CD8-positive, alpha-beta memory T cell (primary cell): ENCODE measurements at regions not wholly inside any gene's neighbourhood (a gene's known extent, or its start where the extent isn't known, plus 50 kb on each side); places are given as distances from the start of the nearest gene placed in this dataset.
"Not testable (repeated sequence)": the region's sequence is repeated elsewhere in the genome, so short reads cannot be mapped to it uniquely, and the experiment has no call there.

Experiments used
- CTCF ChIA-PET: fragments of 350-600 bp; sonication (Branson Sonifier 250); formaldehyde crosslinking; loops from one replicate; lab custom pipeline; 2021; ENCODE audit warnings: antibody characterized with exemption; lab: Charles Lee
- POLR2A ChIA-PET: fragments of 350-600 bp; sonication (Branson Sonifier 250); formaldehyde crosslinking; loops from one replicate; lab custom pipeline; 2021; ENCODE audit warnings: antibody characterized with exemption; lab: Charles Lee
- DNase-seq, 5 donors: peaks; one replicate each; pipeline versions ENCODE4 v3.0.0 to v3.0.0-alpha.2; 2020 to 2022; ENCODE audit warnings: mixed read lengths in 1 of 5
- H3K27ac ChIP-seq: one replicate; pipeline ENCODE4 v1.7.0; 2013; ENCODE audit warnings: low read depth, mild to moderate bottlenecking, low read length, moderate library complexity
- H3K27me3 ChIP-seq: 2 replicates; pipeline ENCODE4 v1.7.0; 2013; ENCODE audit warnings: low read length, mild to moderate bottlenecking; ENCODE audit not compliant: insufficient read depth, poor library complexity, severe bottlenecking
- H3K36me3 ChIP-seq: 2 replicates; pipeline ENCODE4 v1.7.0; 2013; ENCODE audit warnings: mild to moderate bottlenecking, low read length, moderate library complexity; ENCODE audit not compliant: insufficient read depth
- H3K4me1 ChIP-seq: 2 replicates; pipeline ENCODE4 v1.7.0; 2013; ENCODE audit warnings: mild to moderate bottlenecking, low read length, moderate library complexity; ENCODE audit not compliant: insufficient read depth
- H3K4me3 ChIP-seq: 2 replicates; pipeline ENCODE4 v1.7.0; 2013; ENCODE audit warnings: mild to moderate bottlenecking, low read length
- H3K9me3 ChIP-seq: 2 replicates; pipeline ENCODE4 v1.7.0; 2013; ENCODE audit warnings: mild to moderate bottlenecking, low read length
- H3K27ac Mint-ChIP-seq, 8 donors: one replicate each; pipeline ENCODE4 v1.8.0; 2020 to 2021; ENCODE audit warnings: mixed read lengths in 8 of 8, mild to moderate bottlenecking in 6 of 8, inconsistent platforms in 3 of 8, moderate library complexity in 3 of 8
- H3K27me3 Mint-ChIP-seq, 2 donors: one replicate each; pipeline ENCODE4 v1.8.0; 2020 to 2021; ENCODE audit warnings: mixed read lengths in 2 of 2, mild to moderate bottlenecking in 1 of 2, moderate library complexity in 1 of 2
- H3K36me3 Mint-ChIP-seq, 3 donors: one replicate each; pipeline ENCODE4 v1.8.0; 2020 to 2021; ENCODE audit warnings: mixed read lengths in 3 of 3, inconsistent platforms in 1 of 3, mild to moderate bottlenecking in 1 of 3
- H3K4me1 Mint-ChIP-seq, 3 donors: one replicate each; pipeline ENCODE4 v1.8.0; 2020 to 2021; ENCODE audit warnings: mixed read lengths in 3 of 3, inconsistent platforms in 1 of 3, mild to moderate bottlenecking in 1 of 3
- H3K4me3 Mint-ChIP-seq, 7 donors: one replicate each; pipeline ENCODE4 v1.8.0; 2020 to 2021; ENCODE audit warnings: mixed read lengths in 7 of 7, mild to moderate bottlenecking in 6 of 7, moderate library complexity in 4 of 7, inconsistent platforms in 2 of 7
- H3K9me3 Mint-ChIP-seq, 5 donors: one replicate each; pipeline ENCODE4 v1.8.0; 2020 to 2022; ENCODE audit warnings: mixed read lengths in 5 of 5, mild to moderate bottlenecking in 3 of 5, moderate library complexity in 2 of 5, inconsistent platforms in 1 of 5

DNA sequence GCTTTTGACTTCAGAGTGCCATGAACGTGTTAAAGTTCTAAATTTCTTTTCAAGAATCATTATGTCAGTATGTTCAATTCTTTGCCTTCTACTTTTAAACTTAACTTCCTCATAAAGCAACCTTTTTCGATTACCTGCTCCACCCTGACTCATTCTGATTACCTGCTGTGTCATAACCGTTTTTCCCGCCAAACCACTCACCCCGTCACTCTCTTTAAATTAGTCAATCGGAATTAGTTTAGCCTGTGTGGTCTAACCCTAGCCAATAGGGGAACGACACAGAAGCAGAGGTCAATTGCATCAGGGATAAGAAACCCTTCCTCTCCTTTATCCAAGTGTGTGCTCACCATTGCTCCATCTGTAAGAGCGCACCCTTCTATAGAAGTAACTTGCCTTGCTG is 482.7 kb downstream of the CD83 start:
- H3K9me3 Mint-ChIP-seq, H3K36me3 Mint-ChIP-seq, H3K9me3 ChIP-seq, H3K27me3 Mint-ChIP-seq, H3K4me1 ChIP-seq, CTCF ChIA-PET, H3K4me3 Mint-ChIP-seq, H3K4me1 Mint-ChIP-seq, H3K27ac ChIP-seq, DNase-seq, H3K27ac Mint-ChIP-seq, H3K36me3 ChIP-seq, POLR2A ChIA-PET, H3K4me3 ChIP-seq, H3K27me3 ChIP-seq: not testable (repeated sequence)

DNA sequence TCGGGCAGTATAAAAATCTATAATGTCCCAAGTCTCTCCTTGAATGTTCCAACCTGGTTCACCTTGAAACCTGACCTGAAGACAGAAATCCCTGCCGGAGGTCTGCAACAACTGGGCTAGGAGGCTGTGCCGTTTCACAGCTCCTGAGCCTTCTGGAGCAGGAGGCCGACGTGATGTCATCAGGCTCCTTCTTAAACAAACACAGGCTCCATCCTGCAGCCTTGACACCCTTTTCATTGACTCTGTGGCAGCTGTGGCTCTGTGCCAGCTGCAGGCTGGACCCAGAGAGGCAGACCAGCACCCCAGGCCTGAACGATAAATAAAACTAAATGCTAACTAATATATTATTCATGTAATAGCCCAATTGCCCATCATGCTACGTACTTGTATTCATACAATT is 483.9 kb downstream of the CD83 start:
- Histone ChIP-seq H3K4me1 (no peaks in the 10 kb centered on the region), H3K27ac (no peak overlapping the region), H3K4me3 (no peak overlapping the region), H3K9me3 (no peaks in the 10 kb centered on the region), H3K27me3 (no peaks in the 10 kb centered on the region), H3K36me3 (no peaks in the 10 kb centered on the region)
- H3K4me1 Mint-ChIP-seq: no peaks in the 10 kb centered on the region
- ChIA-PET POLR2A (no interaction called here), CTCF (no interaction called here)
- H3K4me3 Mint-ChIP-seq: no peak overlapping the region
- H3K9me3 Mint-ChIP-seq: no peaks in the 10 kb centered on the region
- DNase-seq: no peak
- no peak overlapping the region for H3K27ac Mint-ChIP-seq
- H3K36me3 Mint-ChIP-seq: no peaks in the 10 kb centered on the region
- peaks cover 4% of the 10 kb centered on the region in 2 donors for H3K27me3 Mint-ChIP-seq

DNA sequence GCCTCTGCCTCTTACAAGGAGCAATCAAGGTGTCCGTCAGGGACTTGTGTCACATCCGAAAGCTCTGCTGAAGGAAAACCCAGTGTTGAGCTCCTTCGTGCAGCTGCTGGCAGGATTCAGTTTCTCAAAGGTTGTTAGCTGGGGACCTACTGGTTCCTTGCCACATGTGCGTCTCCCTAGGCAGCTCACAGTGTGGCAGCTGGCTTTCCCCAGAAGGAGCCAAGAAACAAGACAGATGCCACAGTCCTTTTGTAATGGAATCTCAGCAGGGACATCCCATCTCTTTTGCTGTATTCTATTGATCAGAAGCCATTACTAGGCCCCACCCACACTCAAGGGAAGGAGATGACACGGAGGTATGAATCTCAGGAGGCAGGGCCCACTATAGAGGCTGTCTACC is 488.8 kb downstream of the CD83 start:
- peaks cover 0 to 1% (median 0%) of the 10 kb centered on the region in 5 donors for H3K9me3 Mint-ChIP-seq
- Histone ChIP-seq H3K9me3 (no peaks in the 10 kb centered on the region), H3K4me1 (no peaks in the 10 kb centered on the region), H3K27ac (no peak overlapping the region), H3K4me3 (no peak overlapping the region), H3K27me3 (no peaks in the 10 kb centered on the region), H3K36me3 (no peaks in the 10 kb centered on the region)
- POLR2A ChIA-PET: no interaction called here
- H3K36me3 Mint-ChIP-seq: no peaks in the 10 kb centered on the region
- peak overlapping the region in 1 of 8 donors; percentile 14 for H3K27ac Mint-ChIP-seq
- no peaks in the 10 kb centered on the region for H3K4me1 Mint-ChIP-seq
- peaks cover 3 to 8% of the 10 kb centered on the region in 2 donors for H3K27me3 Mint-ChIP-seq
- CTCF ChIA-PET: no interaction called here
- H3K4me3 Mint-ChIP-seq: no peak overlapping the region
- DNase-seq: no peak

DNA sequence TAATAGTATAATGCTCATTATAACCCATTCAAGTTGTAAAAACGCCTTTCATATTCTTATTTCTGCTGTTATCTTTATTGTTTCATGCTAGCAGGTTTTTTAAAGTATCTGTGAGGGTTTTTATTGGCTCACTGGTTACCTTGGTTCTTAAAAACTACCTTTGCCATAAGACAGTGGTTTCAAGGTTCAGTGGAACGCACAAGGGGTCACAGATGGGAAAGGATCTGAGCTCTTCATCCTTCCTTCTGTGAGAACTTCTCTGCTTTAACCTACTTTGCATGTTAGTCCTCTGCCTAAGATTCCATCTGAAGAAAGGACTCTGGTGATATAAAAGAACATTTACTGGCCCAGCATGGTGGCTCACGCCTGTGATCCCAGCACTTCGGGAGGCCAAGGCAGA is 492.6 kb downstream of the CD83 start:
- no peaks in the 10 kb centered on the region for H3K36me3 Mint-ChIP-seq
- H3K27ac Mint-ChIP-seq: no peak overlapping the region
- Histone ChIP-seq H3K27me3 (no peaks in the 10 kb centered on the region), H3K9me3 (no peaks in the 10 kb centered on the region), H3K36me3 (no peaks in the 10 kb centered on the region), H3K4me1 (no peaks in the 10 kb centered on the region), H3K4me3 (no peak overlapping the region), H3K27ac (no peak overlapping the region)
- peaks cover 3 to 11% of the 10 kb centered on the region in 2 donors for H3K27me3 Mint-ChIP-seq
- POLR2A ChIA-PET: no interaction called here
- no peak overlapping the region for H3K4me3 Mint-ChIP-seq
- no peak for DNase-seq
- no peaks in the 10 kb centered on the region for H3K4me1 Mint-ChIP-seq
- CTCF ChIA-PET: no interaction called here
- H3K9me3 Mint-ChIP-seq: peaks cover 0 to 2% (median 0%) of the 10 kb centered on the region in 5 donors

DNA sequence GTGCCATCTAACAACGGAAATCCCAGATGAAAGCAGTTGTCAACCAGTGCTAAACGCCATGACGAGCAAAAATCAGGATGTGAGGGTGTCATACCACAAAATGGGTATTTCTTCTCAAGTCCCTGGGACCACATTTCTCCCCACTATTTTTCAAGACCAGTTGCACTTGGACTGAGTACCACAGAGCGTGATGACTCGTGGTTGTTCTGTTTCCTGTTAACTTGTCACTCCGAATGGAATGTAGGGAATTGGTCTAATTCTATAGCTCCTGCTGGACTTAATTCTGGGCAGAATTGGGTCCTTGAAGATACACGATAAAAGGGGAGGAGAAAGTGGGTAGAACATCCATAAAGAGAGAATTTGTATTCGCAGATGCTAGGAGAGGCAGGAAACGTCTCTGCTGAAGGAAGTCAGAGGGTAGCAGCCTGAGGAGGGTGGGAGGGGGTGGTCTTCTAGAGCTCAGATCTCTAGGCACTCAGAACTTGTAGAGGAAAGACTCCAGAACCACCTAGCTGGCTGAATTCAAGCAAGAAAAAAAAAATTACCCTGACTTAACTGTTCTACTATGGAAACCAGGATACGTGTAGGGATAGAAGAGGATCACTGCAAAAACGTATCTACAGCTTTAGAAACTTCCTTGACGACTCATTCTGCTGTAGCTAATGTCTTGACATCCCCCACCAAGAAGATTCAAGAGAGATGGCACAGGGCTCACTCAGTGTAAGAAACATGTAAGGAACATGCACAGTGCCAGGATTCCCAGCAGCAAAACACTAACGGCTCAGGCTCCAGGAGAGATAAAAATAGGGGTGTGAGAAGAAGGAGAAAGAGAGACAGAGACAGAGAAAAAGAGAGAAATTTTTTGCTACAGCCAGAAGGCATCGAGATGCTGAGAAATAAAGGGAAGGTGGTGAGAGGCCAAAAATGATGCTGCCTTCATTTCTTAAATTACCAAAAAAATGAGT is 494.7 kb downstream of the CD83 start:
- CTCF ChIA-PET: no interaction called here

DNA sequence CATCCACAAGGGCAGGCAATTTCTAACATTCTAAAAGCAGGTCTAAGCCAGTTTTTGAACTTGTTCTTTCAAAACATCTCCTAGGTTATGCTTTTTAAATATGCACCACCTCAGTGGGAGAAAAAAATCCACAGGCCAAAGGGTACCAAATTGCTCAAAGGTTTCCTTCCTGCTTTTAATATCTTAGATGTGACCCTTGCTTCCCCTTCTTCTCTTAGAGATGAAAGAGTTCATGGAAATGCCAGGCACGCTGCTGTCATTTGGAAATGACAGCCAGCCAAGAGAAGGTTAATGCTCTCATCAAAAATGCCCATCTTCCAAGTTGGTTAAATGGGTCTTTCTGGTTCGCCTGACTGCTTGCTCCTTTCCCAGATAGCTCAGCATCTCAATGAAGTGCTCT is 497.1 kb downstream of the CD83 start:
- no peak overlapping the region for H3K4me3 ChIP-seq
- DNase-seq: no peak
- no peaks in the 10 kb centered on the region for H3K27me3 ChIP-seq
- H3K4me1 Mint-ChIP-seq: no peaks in the 10 kb centered on the region
- H3K9me3 ChIP-seq: no peaks in the 10 kb centered on the region
- no peak overlapping the region for H3K27ac ChIP-seq
- no peaks in the 10 kb centered on the region for H3K4me1 ChIP-seq
- H3K36me3 ChIP-seq: no peaks in the 10 kb centered on the region
- peaks cover 1 to 11% of the 10 kb centered on the region in 2 donors for H3K27me3 Mint-ChIP-seq
- H3K9me3 Mint-ChIP-seq: peaks cover 0 to 6% (median 4%) of the 10 kb centered on the region in 5 donors
- CTCF ChIA-PET: no interaction called here
- peaks cover 0 to 5% (median 0%) of the 10 kb centered on the region in 3 donors for H3K36me3 Mint-ChIP-seq
- no peak overlapping the region for H3K27ac Mint-ChIP-seq
- POLR2A ChIA-PET: no interaction called here
- H3K4me3 Mint-ChIP-seq: no peak overlapping the region

More for the DNA sequence above, 494.7 kb downstream of the CD83 start:
- H3K27ac ChIP-seq: no peak overlapping the region
- DNase-seq: no peak
- H3K36me3 Mint-ChIP-seq: peaks cover 0 to 5% (median 0%) of the 10 kb centered on the region in 3 donors
- H3K27ac Mint-ChIP-seq: no peak overlapping the region
- H3K36me3 ChIP-seq: no peaks in the 10 kb centered on the region
- no peaks in the 10 kb centered on the region for H3K4me1 ChIP-seq
- no peaks in the 10 kb centered on the region for H3K4me1 Mint-ChIP-seq
- no peak overlapping the region for H3K4me3 Mint-ChIP-seq
- no peaks in the 10 kb centered on the region for H3K27me3 ChIP-seq
- peaks cover 1 to 15% of the 10 kb centered on the region in 2 donors for H3K27me3 Mint-ChIP-seq
- POLR2A ChIA-PET: no interaction called here
- no peaks in the 10 kb centered on the region for H3K9me3 ChIP-seq
- peaks cover 0 to 6% (median 4%) of the 10 kb centered on the region in 5 donors for H3K9me3 Mint-ChIP-seq
- no peak overlapping the region for H3K4me3 ChIP-seq

DNA sequence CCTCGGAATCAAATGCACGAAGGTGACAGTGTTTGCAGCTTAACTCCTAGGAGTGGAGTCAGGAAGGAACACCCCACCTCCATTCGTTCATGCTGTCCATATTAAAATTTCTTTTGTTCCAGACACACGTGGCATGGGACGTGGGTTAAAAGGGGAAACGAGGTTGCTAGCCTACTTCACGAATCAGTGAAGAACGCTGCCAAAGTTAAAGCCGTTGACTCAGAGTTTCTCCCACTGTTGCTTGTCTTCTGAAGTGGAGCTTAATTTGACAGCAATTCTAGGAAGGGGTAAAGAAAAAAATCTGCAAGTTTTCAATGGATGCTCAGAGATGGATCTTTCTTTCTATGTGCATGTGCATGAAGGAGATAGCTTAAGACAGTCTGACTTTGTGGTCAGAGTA is 499.1 kb downstream of the CD83 start:
- Mint-ChIP-seq H3K9me3 (peaks cover 0 to 6% (median 4%) of the 10 kb centered on the region in 5 donors), H3K27me3 (peaks cover 2 to 11% of the 10 kb centered on the region in 2 donors)
- CTCF ChIA-PET: interaction anchor here (1.0 kb wide), 1 partner anchor 48 kb away, joined by 3 read pairs; no protein-coding TSS in a partner anchor

DNA sequence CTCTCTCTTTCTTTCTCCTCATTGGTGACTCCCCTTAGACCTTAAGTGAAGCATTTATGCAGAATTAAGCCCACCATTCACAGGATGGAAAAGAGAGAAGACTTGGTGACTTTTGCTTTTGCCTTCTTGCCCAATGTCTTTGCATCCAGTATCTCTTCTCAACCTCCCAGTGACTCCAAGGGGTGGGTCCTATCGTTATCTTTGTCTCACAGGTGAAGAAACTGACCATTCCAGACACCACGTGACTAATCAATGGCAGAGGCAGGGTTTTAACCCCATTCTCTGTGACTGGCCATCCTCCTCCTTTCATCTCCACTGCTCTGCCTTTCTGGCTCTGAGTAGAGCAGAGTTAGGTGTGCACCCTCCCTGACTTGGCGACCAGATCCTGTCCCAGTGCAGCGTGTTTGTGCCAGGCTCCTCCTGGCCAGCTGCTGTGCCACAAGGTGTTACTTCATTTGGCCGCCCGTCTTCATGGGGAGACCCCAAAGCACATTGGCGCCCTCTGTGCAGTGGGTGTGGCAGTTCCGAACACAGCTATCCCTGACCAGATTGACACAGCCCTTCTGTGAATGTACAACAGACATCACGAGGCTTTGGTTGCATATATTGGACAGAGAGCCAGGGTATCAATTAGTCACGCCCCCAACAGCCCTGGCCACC is 501.3 kb downstream of the CD83 start:
- Mint-ChIP-seq H3K9me3 (peaks cover 0 to 6% (median 4%) of the 10 kb centered on the region in 5 donors), H3K4me1 (no peaks in the 10 kb centered on the region), H3K4me3 (no peak overlapping the region), H3K36me3 (peaks cover 0 to 5% (median 0%) of the 10 kb centered on the region in 3 donors), H3K27me3 (peaks cover 1 to 8% of the 10 kb centered on the region in 2 donors), H3K27ac (peak overlapping the region in 1 of 8 donors; percentile 14)
- Histone ChIP-seq H3K9me3 (no peaks in the 10 kb centered on the region), H3K27ac (no peak overlapping the region), H3K4me1 (peaks cover 13% of the 10 kb centered on the region), H3K36me3 (no peaks in the 10 kb centered on the region), H3K4me3 (no peak overlapping the region), H3K27me3 (no peaks in the 10 kb centered on the region)
- CTCF ChIA-PET: no interaction called here
- no peak for DNase-seq
- POLR2A ChIA-PET: no interaction called here

More for the DNA sequence above, 499.1 kb downstream of the CD83 start:
- peaks cover under 1% of the 10 kb centered on the region for H3K4me1 ChIP-seq
- no peak overlapping the region for H3K4me3 ChIP-seq
- no peak for DNase-seq
- H3K27ac Mint-ChIP-seq: no peak overlapping the region
- peaks cover 0 to 5% (median 0%) of the 10 kb centered on the region in 3 donors for H3K36me3 Mint-ChIP-seq
- H3K9me3 ChIP-seq: no peaks in the 10 kb centered on the region
- POLR2A ChIA-PET: no interaction called here
- no peak overlapping the region for H3K4me3 Mint-ChIP-seq
- no peaks in the 10 kb centered on the region for H3K27me3 ChIP-seq
- H3K36me3 ChIP-seq: no peaks in the 10 kb centered on the region
- no peaks in the 10 kb centered on the region for H3K4me1 Mint-ChIP-seq
- H3K27ac ChIP-seq: no peak overlapping the region
